ENCODE measurements at regions not wholly inside any gene's neighbourhood (a gene's known extent, or its start where the extent isn't known, plus 50 kb on each side); places are given as distances from the start of the nearest gene placed in this dataset.

GRCh38 chr2:212727751-212728150 is 189.1 kb upstream of the ERBB4 start:
- H3K4me3 ChIP-seq (ENCODE audit: low read length): no peak overlapping the region
- no peak overlapping the region for H3K4me2 ChIP-seq (ENCODE audit: low read length)
- intact Hi-C loops (cut with micrococcal nuclease): no loop called here
- no TSS peak for BruUV-seq (replicated peaks)
- TF ChIP-seq CTCF (conservative IDR thresholded peaks at IDR 0.05; ENCODE audit: low read depth, low read length) (no peak), EZH2phosphoT487 (IDR thresholded peaks at IDR 0.05; ENCODE audit: borderline replicate concordance, low read length) (no peak), EZH2 (IDR thresholded peaks at IDR 0.05; ENCODE audit: low read length, unreplicated experiment) (no peak)
- H3F3A ChIP-seq (ENCODE audit: low read length, unreplicated experiment): no peaks in the 10 kb centered on the region
- H3K36me3 ChIP-seq (ENCODE audit: low read depth, low read length): no peaks in the 10 kb centered on the region
- DNase-seq: no peak
- no peak overlapping the region for H3K9ac ChIP-seq (ENCODE audit: low read length)
- H3K79me2 ChIP-seq (ENCODE audit: low read length): no peaks in the 10 kb centered on the region
- no peaks in the 10 kb centered on the region for H4K20me1 ChIP-seq (ENCODE audit: low read length)
- H2AFZ ChIP-seq (ENCODE audit: low read length): no peak overlapping the region
- ChIA-PET POLR2A (ENCODE audit: unreplicated experiment) (no interaction called here), CTCF (no interaction called here)
- no peaks in the 10 kb centered on the region for H3K9me2 ChIP-seq (replicated peaks; ENCODE audit: low read length)
- no peak for ATAC-seq
- H3K4me1 ChIP-seq (ENCODE audit: insufficient read depth, low read length): peaks cover 13% of the 10 kb centered on the region
- H3K9me3 ChIP-seq (ENCODE audit: low read length): no peaks in the 10 kb centered on the region
- H3K27me3 ChIP-seq (ENCODE audit: low read length): no peaks in the 10 kb centered on the region
- H3K27ac ChIP-seq (ENCODE audit: low read length): no peak overlapping the region

GRCh38 chr2:212726403-212726802 is 187.8 kb upstream of the ERBB4 start:
- Histone ChIP-seq H3K79me2 (ENCODE audit: low read length) (no peaks in the 10 kb centered on the region), H3K4me2 (ENCODE audit: low read length) (no peak overlapping the region), H4K20me1 (ENCODE audit: low read length) (no peaks in the 10 kb centered on the region), H3F3A (ENCODE audit: low read length, unreplicated experiment) (no peaks in the 10 kb centered on the region), H3K36me3 (ENCODE audit: low read depth, low read length) (no peaks in the 10 kb centered on the region), H3K9me3 (ENCODE audit: low read length) (no peaks in the 10 kb centered on the region), H3K9ac (ENCODE audit: low read length) (no peak overlapping the region), H3K4me1 (ENCODE audit: insufficient read depth, low read length) (peaks cover 22% of the 10 kb centered on the region), H3K4me3 (ENCODE audit: low read length) (no peak overlapping the region), H3K27me3 (ENCODE audit: low read length) (no peaks in the 10 kb centered on the region), H3K27ac (ENCODE audit: low read length) (no peak overlapping the region), H3K9me2 (replicated peaks; ENCODE audit: low read length) (no peaks in the 10 kb centered on the region), H2AFZ (ENCODE audit: low read length) (no peak overlapping the region)
- DNase-seq (no peak), ATAC-seq (no peak)
- intact Hi-C loops (cut with micrococcal nuclease): no loop called here
- no peak for TF ChIP-seq CTCF (conservative IDR thresholded peaks at IDR 0.05; ENCODE audit: low read depth, low read length)
- no peak for TF ChIP-seq EZH2 (IDR thresholded peaks at IDR 0.05; ENCODE audit: low read length, unreplicated experiment)
- no peak for TF ChIP-seq EZH2phosphoT487 (IDR thresholded peaks at IDR 0.05; ENCODE audit: borderline replicate concordance, low read length)
- no TSS peak for BruUV-seq (replicated peaks)
- ChIA-PET POLR2A (ENCODE audit: unreplicated experiment) (no interaction called here), CTCF (no interaction called here)

GRCh38 chr2:212725180-212725579 is 186.6 kb upstream of the ERBB4 start:
- Histone ChIP-seq H3K9me2 (replicated peaks; ENCODE audit: low read length) (no peaks in the 10 kb centered on the region), H3K27me3 (ENCODE audit: low read length) (no peaks in the 10 kb centered on the region), H3F3A (ENCODE audit: low read length, unreplicated experiment) (no peaks in the 10 kb centered on the region), H3K4me3 (ENCODE audit: low read length) (no peak overlapping the region), H3K36me3 (ENCODE audit: low read depth, low read length) (no peaks in the 10 kb centered on the region), H3K79me2 (ENCODE audit: low read length) (no peaks in the 10 kb centered on the region), H3K27ac (ENCODE audit: low read length) (no peak overlapping the region), H3K9me3 (ENCODE audit: low read length) (no peaks in the 10 kb centered on the region), H2AFZ (ENCODE audit: low read length) (no peak overlapping the region), H3K4me1 (ENCODE audit: insufficient read depth, low read length) (peaks cover 22% of the 10 kb centered on the region), H4K20me1 (ENCODE audit: low read length) (no peaks in the 10 kb centered on the region), H3K4me2 (ENCODE audit: low read length) (no peak overlapping the region), H3K9ac (ENCODE audit: low read length) (no peak overlapping the region)
- TF ChIP-seq CTCF (conservative IDR thresholded peaks at IDR 0.05; ENCODE audit: low read depth, low read length): no peak
- no peak for TF ChIP-seq EZH2phosphoT487 (IDR thresholded peaks at IDR 0.05; ENCODE audit: borderline replicate concordance, low read length)
- TF ChIP-seq EZH2 (IDR thresholded peaks at IDR 0.05; ENCODE audit: low read length, unreplicated experiment): no peak
- DNase-seq (no peak), ATAC-seq (no peak)
- intact Hi-C loops (cut with micrococcal nuclease): no loop called here
- no TSS peak for BruUV-seq (replicated peaks)
- ChIA-PET CTCF (no interaction called here), POLR2A (ENCODE audit: unreplicated experiment) (no interaction called here)

All from PC-3 (cell line).